ENCODE measurements at regions not wholly inside any gene's neighbourhood (a gene's known extent, or its start where the extent isn't known, plus 50 kb on each side); places are given as distances from the start of the nearest gene placed in this dataset.
A peak's percentile ranks its signal among the peaks of the same experiment; 100 is the strongest.
"Not testable (repeated sequence)": the region's sequence is repeated elsewhere in the genome, so short reads cannot be mapped to it uniquely, and the experiment has no call there.

DNA sequence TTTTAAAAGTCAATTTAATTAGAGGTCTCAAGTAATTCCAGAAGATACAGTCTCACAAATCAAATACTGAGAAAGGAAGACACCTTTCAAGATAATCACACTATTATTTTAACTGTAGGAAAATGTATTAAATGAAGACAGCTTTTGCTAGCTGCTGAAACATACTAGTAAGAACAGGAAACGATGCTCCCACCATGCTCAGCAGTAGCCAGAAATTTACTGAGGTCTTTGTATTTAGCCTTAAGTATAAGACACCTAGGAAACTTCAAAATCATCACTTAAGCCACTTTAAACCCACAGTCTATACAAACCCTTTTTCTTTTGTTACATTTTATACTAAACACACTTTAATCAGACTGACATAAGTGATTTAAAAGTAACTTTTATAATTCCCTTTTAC, 72.7 kb upstream of the NPIPB12 start:
- not testable (repeated sequence) for DNase-seq (ENCODE audit: low read depth)

DNA sequence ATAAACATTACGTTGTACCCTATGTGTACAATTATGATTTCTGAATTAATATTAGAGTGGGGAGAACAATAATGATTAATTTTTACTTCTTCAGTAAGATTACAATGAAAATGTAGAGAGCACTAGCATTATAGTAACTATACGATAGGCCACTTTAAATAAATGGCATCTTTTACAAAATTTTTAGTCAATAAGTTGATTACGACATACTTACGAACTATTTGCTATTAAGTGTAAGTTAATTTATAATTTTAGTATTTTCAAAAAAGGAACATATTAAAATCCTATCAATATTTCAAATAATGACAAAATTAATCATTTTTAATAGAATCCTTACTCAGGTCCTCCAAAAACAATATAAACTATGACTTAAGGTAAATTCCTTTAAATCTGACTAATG, 75.6 kb upstream of the NPIPB12 start:
- DNase-seq (ENCODE audit: low read depth), result not testable (repeated sequence)

DNA sequence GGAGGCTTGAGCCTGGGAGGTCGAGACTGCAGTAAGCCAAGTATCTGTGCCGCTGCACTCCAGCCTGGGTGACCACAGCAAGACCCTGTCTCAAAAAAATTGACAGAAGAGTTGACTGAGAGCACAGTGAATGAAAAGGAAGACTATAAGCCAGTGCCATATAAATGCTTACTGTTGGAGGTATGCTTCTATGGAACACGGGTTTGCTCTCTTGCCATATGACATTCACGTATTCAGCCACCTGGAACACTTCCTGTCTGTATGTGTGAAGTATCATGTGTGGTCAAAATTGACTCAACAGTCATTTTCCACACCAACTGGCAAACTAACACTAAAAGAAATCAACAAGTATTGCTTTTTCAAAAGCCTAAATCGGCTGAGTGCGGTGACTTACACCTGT, 71.1 kb upstream of the SPN start:
- not testable (repeated sequence) for DNase-seq (ENCODE audit: low read depth)

DNA sequence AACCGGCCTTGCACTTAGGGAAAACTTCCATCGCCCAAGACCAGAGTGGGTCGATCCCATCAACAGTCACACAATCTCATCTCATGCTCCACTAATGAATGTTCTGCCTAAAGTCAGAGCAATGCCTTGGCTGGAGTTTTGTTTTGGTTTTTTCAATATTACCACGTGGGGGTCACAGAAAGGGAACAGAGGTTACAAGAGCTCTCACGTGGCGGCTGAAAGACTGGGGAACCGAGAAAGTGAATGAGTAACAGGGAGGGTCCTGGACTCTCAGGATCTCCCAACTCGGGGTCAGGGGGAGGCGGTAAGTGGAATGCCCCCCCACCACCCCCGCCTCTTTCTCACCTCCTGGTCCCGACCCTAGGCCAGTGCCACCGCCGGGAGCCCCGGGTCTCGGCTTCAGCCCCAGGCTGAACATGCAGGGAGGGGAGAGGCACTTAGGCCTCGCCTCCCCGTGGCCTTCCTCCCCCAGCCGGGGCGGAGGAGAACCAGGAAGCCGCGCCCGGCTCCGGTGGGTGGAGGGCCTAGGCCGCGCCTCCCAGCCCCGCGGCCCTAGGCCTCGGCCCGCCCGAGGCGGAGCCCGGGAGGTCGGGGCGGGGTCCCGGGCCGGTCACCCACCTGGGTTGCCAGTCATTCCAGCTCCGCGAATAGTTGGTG, 68.7 kb upstream of the SPN start:
- DNase-seq (ENCODE audit: low read depth), result peak; percentile 23

DNA sequence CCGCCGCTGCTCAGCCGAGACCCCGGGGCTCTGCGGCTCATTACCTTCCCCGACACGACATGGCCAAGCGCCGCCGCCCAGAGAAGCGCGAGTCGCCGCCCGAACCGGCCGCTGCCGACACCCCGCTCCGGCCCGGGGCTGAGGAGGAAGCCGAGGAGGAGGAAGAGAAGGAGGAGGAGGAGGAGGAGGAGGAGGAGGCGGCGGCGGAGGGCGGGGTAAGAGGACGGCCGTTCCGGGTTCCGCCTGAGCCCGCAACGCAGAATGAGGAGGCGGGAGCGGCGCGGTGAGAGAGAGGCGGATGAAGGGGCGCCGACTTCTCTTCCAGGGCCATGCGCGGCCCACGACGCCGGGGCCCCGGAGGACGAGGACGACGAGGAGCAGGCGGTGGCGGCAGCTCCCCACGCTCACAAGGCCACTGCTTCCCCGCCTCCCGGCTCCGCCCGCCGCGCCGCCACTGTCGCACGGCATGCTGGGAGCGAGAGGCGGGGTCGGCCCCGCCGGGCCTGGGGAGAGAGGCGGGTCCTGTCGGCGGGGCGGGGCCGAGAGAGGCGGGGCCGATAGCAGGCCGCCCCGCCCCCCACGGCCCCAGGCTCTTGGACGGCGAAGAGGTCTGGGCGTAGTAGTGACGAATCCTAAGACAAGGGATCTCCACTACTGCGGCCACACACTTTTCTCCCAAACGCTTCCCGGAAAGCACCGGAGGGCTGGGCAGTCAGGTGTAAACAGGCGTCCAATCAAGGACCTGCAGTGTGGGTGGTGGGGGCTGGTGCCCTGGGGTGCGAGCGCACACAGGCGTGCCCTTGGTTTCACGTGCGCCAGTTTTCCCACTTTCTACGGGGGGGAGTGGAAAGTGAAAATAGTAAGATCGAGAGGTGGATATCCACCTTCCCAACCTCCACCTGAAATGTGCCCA, 67.9 kb upstream of the SPN start:
- peak; percentile 90 for DNase-seq (ENCODE audit: low read depth)

DNA sequence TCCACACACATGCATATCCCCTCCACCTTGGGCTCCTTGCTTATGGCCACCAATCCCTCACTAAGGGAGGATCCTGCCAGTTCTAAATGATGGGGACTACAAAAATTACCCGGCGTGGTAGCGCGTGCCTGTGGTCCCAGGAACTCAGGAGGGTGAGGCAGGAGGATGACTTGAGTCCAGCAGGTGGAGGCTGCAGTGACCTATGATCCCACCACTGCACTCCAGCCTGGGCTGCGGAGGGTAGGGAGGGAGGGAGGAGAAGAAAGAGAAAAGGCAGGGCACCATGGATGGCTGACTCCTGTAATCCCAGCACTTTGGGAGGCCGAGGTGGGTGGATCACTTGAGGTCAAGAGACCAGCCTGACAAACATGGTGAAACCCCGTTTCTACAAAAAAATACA, 66.0 kb upstream of the SPN start:
- not testable (repeated sequence) for DNase-seq (ENCODE audit: low read depth)

DNA sequence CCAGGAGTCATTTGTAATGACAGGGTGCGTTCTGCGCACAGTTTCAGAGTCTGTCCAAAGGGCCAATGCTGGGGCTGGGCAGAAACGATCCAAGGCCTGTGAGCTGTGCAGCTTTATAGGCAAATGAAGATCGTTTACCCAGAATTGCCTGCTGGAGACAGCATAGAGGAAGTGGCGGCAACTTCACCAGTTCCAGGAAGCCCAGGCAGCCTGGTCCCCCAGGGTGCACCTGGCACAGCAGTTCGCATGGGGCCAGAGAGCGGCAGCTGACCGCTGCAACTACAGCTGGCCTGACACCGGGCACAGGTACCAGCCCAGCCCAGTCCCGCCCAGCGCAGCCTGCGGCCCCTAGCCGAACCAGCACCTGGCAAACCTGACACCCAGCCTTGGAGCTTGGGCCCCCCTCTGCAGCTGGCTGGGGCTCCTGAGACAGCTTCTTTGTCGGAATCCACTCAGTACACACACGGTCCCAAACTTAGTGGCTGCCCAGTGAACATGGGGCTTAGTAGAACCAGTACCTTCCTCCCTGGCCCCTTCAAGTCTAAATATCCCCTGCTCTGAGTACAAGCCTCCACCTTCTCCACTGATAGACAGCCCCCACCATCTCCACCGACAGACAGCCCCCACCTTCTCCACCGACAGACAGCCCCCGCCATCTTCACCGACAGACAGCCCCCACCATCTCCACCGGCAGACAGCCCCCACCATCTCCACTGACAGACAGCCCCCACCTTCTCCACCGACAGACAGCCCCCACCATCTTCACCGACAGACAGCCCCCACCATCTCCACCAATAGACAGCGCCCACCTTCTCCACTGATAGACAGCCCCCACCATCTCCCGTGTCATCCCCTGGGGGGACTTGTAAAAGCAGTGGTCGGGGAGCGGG, 62.7 kb upstream of the SPN start:
- peak; percentile 31 for DNase-seq (ENCODE audit: low read depth)

DNA sequence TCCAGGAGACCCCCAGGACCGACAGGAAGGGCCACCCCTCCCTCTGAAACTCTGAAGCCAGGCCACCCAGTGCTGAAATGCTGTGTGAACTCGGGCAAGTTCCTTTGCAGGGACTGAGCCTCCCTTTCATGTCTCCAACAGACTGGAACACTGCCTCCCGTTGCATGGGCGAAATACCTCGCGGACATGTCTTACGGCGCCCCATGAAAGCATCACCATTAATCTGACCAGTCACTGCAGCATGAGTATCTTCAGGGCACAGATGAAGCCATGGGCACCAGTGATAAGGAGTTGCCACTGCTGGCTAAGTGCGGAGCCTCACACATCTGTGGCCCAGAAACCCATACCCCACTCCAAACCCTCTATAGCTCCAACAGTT, 60.8 kb upstream of the SPN start:
- DNase-seq (ENCODE audit: low read depth), result not testable (repeated sequence)

DNA sequence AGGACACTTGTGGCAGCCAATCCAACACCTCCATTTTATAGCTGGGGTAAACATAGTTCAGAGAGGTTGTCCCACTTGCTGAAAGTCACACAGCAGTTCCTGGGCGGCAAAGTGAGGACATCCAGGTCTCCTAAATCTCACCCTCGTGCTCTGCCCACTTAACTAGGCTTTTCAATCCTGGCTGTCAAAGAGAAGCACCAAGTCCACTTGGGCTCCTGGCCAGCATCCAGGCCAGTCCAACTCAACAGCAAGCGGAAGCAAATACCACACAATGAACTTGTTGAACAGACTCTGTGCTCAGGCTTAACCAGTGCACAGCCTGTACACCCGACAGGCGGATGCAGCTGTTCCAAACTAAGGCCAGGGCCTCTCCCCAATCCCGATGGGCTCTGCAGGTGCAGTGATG, 60.4 kb upstream of the SPN start:
- DNase-seq (ENCODE audit: low read depth), result not testable (repeated sequence)

DNA sequence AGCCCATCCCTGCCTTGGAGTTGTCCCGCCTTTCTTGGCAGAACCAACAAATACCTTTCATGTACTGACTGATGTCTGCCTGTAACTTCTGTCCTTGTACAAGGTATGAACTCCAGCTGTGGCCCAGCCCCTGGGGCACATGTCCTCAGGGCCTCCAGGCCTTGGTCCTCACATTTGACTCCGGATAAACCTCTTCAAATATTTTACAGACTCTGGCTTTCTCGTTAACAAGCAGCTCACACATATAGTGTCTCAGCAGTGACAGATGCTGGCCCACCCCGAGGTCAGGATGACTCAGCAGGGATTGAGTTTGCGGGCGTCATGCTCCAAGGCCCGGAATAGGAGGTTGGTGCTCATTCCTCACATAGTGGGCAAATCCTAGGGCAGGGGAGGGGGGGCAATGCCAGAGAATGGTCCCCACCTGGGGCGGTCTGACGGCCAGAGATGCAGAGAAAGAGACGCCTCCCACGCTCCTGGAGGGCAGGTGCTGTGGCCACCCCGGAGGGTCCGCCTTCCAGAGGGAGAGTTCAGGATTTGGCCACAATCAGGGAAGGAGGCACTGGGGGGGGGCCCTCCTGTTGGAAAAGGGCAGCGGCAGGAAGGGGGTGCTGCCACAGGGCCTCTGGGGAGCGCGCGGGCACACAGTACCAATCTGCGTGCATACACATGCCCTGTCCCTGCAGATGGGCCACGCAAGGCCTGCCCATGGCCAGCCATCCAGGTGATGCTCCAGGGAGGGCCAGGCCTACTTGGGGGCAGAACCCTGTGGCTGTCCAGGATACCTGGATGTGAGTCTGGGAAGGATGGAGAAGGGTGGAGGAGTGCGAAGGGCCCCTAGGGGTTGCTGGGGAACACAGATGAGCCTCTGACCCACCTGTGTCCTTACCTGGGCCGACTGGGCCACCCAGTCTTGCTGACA, 58.2 kb upstream of the SPN start:
- DNase-seq (ENCODE audit: low read depth), result not testable (repeated sequence)

DNA sequence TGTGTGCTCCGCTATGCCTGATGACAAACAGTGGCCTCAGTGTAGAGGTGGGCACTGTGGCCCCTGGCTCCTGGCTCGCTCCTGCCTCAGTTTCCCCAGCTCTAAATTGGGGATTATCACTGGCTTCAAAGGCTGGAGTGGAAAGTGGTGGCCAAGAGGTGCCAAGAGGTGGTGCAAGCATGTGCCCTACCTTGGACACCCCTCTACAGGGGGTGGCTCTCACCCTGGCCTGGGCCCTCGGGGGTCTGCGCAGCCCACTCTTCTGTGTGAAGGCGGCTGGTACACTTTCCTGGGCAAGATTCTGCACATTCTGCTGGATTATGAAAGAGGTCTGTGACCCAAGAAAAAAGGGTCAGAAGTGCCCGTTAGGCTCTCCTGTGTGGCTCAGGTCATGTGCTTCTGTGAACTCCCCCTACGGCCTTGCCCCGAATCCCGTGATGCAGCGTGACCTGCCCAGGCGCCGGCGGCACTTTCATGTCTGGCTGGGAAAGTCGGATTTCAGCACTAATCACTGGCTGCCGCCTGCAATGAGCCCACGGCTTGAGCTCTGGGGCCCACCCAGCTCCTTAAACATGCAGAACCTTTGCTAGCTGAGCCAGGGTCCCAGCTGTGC, 57.3 kb upstream of the SPN start:
- DNase-seq (ENCODE audit: low read depth), result not testable (repeated sequence)

DNA sequence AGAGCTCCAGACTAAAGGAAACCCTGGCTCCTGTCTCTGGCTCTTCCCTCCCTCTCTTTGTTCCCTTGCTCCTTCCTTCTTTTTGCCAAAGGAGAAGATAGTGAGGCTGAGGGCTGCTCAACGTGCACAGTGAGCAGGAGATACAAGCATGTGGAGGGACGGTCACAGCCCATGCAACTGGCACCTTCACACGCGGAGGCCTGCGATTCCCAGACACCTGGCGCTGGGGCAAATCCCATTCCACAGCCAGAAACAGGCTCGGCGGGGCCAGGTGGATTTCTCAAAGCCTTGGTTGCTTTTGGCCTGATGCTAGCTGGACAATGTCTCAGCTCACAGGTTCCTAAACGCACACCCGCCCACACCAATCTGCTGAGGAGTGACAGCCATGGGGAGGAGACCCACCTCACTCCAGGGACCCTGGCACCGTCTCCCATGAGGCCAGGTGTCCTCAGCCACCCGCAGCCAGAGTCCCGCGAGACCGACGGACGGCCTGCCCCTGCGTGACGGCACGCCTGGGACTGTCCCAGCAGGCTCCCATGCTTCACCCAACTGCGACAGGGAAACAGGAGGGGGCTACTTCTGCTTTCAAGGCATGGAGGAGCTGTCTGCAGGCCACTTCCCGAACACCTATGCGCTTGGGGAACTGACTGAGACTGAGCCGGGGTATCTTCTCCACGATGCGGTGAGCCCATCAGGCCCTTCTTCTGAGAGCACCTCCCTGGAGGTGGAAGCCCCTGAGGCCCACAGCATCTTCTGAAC, 56.2 kb upstream of the SPN start:
- not testable (repeated sequence) for DNase-seq (ENCODE audit: low read depth)

DNA sequence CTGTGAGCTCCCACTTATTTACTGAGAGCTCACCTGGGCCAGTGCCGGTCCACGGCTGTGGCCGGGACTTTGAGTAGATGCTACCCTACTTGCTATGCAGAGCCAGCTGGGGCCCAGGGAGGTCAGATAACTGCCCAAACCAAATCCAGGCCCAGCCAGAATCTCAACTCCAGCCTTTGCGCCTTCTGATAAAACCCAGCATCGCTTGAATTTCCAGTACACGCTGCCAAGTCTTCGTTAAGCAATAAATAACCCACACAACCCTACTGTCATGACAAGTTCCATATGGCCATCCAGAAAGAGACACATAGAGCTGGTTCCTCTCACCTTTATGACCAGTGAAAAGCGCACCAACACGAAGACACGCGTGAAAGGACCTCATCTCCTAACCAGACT, 55.6 kb upstream of the SPN start:
- DNase-seq (ENCODE audit: low read depth), result not testable (repeated sequence)

DNA sequence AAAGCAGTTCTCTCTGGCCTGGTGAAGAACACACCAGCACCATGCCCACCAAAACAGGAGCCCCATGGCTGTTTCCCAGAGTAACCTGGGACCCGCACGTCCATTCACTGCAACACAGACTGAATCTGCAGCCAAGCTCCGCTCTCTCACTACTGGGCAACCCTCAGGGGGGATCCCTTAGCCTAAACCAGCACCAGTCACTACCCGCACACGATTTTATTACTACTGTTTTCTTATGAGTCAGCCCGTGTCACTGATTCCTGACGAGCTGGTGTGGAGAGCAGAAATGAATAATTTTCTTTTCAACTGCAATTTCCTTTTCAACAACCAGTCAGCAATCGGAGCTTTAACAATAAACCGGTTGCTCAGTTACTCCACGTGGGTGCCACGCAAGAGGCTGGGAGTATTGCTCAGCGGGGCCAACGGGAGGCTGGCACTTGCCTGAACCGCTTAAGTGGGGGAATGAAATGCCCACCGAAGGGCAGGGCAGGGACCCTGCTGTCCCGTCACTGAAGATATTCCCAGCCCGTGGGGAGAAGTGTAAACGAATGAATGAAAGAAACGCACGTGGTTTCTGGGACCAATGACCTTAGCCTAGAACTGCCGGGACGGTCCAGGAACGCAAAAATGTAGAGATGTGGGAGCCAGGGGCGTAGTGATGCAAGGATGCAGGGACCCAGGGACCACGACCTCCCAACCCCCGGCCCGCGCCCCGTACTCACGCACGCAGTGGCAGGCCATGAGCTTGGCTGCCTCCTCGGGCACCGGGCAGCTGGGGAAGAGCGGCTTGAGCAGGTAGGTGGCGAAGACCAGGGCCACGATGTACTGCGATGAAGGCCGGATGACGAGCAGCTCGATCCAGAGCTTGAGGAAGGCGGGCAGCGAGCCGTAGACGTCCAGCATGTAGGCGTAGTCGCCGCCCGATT, 50.4 kb upstream of the SPN start:
- DNase-seq (ENCODE audit: low read depth), result not testable (repeated sequence)
